ENCODE measurements at regions not wholly inside any gene's neighbourhood (a gene's known extent, or its start where the extent isn't known, plus 50 kb on each side); places are given as distances from the start of the nearest gene placed in this dataset.

DNA sequence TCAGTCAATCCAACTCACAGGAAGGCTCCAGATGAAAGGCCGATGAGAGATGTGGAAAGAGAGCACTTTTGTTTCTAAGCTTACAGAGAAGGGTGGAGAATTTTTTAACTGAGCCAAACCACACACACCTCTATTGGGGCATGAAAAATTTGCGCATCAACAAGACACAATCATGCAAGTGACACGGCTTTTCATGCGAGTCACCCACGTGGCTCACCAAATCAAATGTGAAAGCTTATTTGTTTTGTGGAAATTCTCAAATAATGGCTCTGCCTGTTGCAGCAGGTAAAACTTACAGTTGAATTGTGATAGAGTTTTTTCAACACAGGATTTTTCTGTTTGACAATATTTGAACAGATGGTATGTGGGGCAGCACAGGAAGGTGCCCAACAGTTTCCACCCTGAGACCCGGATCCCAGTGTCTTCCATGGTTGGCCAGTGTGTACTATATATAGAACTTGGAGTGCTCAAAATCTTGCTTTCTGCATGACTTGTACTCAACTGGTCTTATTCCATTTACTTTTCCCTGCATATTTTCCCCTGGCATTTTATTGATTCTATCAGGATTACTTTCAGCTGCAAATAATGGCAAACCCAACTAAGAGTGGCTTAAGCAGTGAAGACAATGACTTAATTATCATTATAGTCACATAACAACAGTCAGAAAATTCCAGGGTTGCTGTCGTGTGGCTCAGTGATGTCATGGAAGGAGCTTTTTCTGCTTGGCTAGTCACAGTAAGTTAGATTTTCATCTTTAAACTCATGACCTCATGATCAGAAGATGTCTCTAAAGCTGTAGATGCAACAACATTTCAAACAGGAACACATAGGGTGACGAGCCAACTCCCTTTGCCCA, 90.6 kb upstream of the SIM2 start:
- Histone ChIP-seq H3K36me3 (replicated peaks in 1 of 2) (no peaks in the 10 kb centered on the region), H3K27ac (no peak overlapping the region), H3K9me3 (replicated peaks in 1 of 3) (no peaks in the 10 kb centered on the region), H3K27me3 (peaks cover 12% of the 10 kb centered on the region), H3K4me3 (no peak overlapping the region), H3K4me1 (replicated peaks in 1 of 2) (no peaks in the 10 kb centered on the region)
- 70 to 84% (median 71%) methylated on average over 8 of the region's 8 CpGs for WGBS, 4 donors
- intact Hi-C loops (cut with DNase I), result no loop called here
- DNase-seq, result no peak
- TF ChIP-seq, protein P1, sequence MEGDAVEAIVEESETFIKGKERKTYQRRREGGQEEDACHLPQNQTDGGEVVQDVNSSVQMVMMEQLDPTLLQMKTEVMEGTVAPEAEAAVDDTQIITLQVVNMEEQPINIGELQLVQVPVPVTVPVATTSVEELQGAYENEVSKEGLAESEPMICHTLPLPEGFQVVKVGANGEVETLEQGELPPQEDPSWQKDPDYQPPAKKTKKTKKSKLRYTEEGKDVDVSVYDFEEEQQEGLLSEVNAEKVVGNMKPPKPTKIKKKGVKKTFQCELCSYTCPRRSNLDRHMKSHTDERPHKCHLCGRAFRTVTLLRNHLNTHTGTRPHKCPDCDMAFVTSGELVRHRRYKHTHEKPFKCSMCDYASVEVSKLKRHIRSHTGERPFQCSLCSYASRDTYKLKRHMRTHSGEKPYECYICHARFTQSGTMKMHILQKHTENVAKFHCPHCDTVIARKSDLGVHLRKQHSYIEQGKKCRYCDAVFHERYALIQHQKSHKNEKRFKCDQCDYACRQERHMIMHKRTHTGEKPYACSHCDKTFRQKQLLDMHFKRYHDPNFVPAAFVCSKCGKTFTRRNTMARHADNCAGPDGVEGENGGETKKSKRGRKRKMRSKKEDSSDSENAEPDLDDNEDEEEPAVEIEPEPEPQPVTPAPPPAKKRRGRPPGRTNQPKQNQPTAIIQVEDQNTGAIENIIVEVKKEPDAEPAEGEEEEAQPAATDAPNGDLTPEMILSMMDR (IDR thresholded peaks at IDR 0.05), result no peak
- no peak for TF ChIP-seq POLR2A (IDR thresholded peaks at IDR 0.05)

DNA sequence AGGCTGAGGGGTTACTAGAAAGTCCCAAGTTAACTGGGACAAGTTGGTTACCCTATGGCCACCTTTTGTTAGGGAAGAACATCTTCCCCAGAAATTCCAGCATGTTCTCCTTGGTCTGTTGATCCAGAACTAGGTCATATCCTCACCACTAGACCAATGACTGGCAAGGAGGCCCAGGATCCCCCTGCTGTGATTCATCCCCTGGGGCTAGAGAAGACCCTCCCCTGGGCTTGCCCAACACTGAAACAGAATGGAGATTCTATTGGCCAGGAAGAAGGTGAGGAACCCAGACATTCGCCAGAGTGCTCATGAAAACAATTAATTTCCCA, 90.1 kb upstream of the SIM2 start:
- no peak overlapping the region for H3K4me3 ChIP-seq
- no peaks in the 10 kb centered on the region for H3K36me3 ChIP-seq (replicated peaks in 1 of 2)
- 75 to 82% (median 78%) methylated on average over 1 of the region's 1 CpG for WGBS, 4 donors
- H3K27ac ChIP-seq, result no peak overlapping the region
- H3K9me3 ChIP-seq (replicated peaks in 1 of 3), result no peaks in the 10 kb centered on the region
- H3K27me3 ChIP-seq, result peaks cover 14% of the 10 kb centered on the region
- intact Hi-C loops (cut with DNase I), result no loop called here
- no peak for DNase-seq
- H3K4me1 ChIP-seq (replicated peaks in 1 of 2), result no peaks in the 10 kb centered on the region
- no peak for TF ChIP-seq POLR2A (IDR thresholded peaks at IDR 0.05)
- TF ChIP-seq, protein P1 (IDR thresholded peaks at IDR 0.05), result no peak

DNA sequence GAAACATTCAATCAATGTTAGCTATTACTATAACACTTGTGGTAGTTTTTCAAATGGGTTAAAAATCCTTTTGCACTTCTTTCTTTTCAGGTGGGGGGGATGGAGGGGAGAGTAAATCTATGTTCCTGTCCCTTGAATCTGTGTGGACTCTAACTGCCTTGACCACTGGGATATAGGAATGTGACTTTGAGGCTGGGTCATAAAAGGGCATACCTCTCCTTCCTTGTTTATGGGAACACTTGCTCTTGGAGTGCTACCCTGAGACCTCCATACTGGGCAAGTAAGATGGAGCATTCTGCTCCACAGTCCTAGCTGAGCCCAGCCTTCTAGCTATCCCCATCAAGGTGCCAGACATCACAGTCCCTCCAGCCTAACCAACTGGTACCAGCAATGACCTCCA, 89.3 kb upstream of the SIM2 start:
- no peaks in the 10 kb centered on the region for H3K9me3 ChIP-seq (replicated peaks in 1 of 3)
- no peaks in the 10 kb centered on the region for H3K4me1 ChIP-seq (replicated peaks in 1 of 2)
- no peaks in the 10 kb centered on the region for H3K36me3 ChIP-seq (replicated peaks in 1 of 2)
- H3K27me3 ChIP-seq, result peaks cover 14% of the 10 kb centered on the region
- intact Hi-C loops (cut with DNase I), result no loop called here
- no peak overlapping the region for H3K27ac ChIP-seq
- no peak for TF ChIP-seq POLR2A (IDR thresholded peaks at IDR 0.05)
- TF ChIP-seq, protein P1 (IDR thresholded peaks at IDR 0.05), result no peak
- no peak overlapping the region for H3K4me3 ChIP-seq
- DNase-seq, result no peak

DNA sequence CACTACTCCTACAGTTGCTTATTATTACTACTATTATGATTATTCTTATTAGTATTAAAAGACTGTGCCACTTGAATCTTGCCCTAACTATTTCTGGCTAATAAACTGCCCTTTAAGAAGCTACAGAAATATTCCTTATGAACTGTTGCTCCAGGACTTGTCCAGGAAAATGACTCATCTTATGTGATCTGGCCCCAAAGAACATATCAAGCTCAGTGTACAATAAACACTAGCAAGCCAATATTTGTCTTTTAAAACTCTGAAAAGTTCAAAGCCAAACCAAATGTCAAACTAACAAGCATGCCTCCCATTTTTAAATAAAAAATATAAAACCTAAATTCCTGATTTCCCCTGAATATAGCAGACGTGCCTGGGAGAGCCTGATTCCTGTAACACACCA, 88.7 kb upstream of the SIM2 start:
- no peaks in the 10 kb centered on the region for H3K36me3 ChIP-seq (replicated peaks in 1 of 2)
- TF ChIP-seq, protein P1 (IDR thresholded peaks at IDR 0.05), result no peak
- TF ChIP-seq POLR2A (IDR thresholded peaks at IDR 0.05), result no peak
- 45 to 52% (median 50%) methylated on average over 1 of the region's 1 CpG for WGBS, 4 donors
- H3K4me3 ChIP-seq, result no peak overlapping the region
- H3K9me3 ChIP-seq (replicated peaks in 1 of 3), result no peaks in the 10 kb centered on the region
- H3K27ac ChIP-seq, result no peak overlapping the region
- no peak for DNase-seq
- H3K27me3 ChIP-seq, result peaks cover 14% of the 10 kb centered on the region
- no peaks in the 10 kb centered on the region for H3K4me1 ChIP-seq (replicated peaks in 1 of 2)
- intact Hi-C loops (cut with DNase I), result no loop called here
